ENCODE measurements at regions not wholly inside any gene's neighbourhood (a gene's known extent, or its start where the extent isn't known, plus 50 kb on each side); places are given as distances from the start of the nearest gene placed in this dataset.

DNA sequence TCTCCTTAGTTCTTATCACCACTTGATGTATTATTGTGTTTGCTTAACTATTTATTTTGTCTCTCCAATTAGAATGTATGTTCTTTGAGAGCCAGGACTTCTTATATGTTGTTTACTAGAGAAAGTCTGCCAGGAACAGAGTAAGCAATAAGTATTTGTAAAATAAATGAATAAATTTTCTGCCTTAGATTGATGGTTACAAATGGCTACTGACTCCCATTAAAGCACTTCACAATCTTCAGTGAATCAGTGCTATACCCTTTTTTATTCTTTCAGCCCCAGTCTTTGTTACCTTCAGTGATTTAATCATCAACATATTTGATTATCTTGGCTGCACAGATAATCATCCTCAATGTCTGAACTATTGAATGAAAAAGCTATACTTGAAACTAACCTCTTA, 197.1 kb upstream of the TMEM196 start:
- Histone ChIP-seq H3K36me3 (no peaks in the 10 kb centered on the region), H3K4me1 (no peaks in the 10 kb centered on the region), H3K9me3 (no peaks in the 10 kb centered on the region), H3K27me3 (no peaks in the 10 kb centered on the region), H3K9ac (ENCODE audit: low read depth in 2 of 2, low read length in 2 of 2) (no peak overlapping the region), H3K4me3 (no peak overlapping the region), H3K27ac (no peak overlapping the region)
- no peak for DNase-seq
- TF ChIP-seq, protein P1, sequence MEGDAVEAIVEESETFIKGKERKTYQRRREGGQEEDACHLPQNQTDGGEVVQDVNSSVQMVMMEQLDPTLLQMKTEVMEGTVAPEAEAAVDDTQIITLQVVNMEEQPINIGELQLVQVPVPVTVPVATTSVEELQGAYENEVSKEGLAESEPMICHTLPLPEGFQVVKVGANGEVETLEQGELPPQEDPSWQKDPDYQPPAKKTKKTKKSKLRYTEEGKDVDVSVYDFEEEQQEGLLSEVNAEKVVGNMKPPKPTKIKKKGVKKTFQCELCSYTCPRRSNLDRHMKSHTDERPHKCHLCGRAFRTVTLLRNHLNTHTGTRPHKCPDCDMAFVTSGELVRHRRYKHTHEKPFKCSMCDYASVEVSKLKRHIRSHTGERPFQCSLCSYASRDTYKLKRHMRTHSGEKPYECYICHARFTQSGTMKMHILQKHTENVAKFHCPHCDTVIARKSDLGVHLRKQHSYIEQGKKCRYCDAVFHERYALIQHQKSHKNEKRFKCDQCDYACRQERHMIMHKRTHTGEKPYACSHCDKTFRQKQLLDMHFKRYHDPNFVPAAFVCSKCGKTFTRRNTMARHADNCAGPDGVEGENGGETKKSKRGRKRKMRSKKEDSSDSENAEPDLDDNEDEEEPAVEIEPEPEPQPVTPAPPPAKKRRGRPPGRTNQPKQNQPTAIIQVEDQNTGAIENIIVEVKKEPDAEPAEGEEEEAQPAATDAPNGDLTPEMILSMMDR (IDR thresholded peaks at IDR 0.05): no peak
- intact Hi-C loops (cut with DNase I): no loop called here

DNA sequence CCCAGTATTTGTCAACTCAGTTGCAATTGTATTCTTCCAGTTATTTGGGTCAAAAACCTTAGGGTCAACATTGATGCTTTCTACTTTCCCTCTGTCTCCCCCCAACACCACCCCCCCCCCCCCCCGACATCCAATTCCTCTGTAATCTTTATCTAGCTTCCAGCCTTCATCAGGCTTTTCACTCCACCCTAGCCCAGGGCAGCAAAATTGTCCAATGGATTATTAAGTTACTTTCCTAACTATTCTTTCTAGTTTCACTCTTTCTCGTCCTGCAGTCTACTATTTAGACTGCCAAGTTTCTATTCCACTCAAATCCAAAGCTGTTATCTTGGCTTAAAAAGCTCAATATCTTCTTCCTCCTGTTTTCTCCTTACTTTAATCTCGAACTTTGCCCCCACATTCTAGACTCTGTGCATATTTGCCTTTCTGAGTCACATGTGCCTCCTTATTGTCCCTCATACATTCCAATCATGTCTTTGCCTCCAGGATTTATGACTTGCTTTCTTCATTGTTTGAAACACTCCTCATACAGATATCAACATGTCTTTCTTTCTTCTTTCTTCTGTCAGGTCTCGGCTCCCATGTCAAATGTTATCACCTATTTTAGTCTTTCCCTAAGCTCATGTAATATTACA, 196.6 kb upstream of the TMEM196 start:
- no peaks in the 10 kb centered on the region for H3K9me3 ChIP-seq
- DNase-seq: peak; percentile 29
- intact Hi-C loops (cut with DNase I): no loop called here
- no peaks in the 10 kb centered on the region for H3K36me3 ChIP-seq
- H3K27me3 ChIP-seq: no peaks in the 10 kb centered on the region
- no peak overlapping the region for H3K9ac ChIP-seq (ENCODE audit: low read depth in 2 of 2, low read length in 2 of 2)
- H3K27ac ChIP-seq: peak overlapping the region; percentile 29
- TF ChIP-seq, protein P1 (IDR thresholded peaks at IDR 0.05): no peak
- no peaks in the 10 kb centered on the region for H3K4me1 ChIP-seq
- no peak overlapping the region for H3K4me3 ChIP-seq

DNA sequence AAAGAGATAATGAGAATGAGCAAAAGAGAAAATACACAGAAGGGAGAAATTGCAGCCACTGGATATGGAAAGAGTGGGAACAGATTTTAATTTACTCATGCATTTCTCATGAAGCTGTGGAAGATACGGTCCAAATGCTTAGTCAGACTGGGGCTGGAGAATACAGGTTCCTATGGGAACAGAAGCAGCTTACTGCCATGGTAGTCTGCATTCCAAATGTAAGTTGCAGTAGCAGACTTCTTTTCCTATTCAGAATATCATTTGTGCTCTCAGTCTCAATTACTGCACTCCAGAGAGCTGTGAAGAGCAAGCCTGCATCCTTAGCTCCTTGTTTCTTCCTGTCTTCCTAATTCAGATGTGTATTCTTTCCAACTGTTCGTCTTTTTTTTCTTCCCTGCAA, 190.8 kb upstream of the TMEM196 start:
- Histone ChIP-seq H3K4me3 (no peak overlapping the region), H3K4me1 (no peaks in the 10 kb centered on the region), H3K36me3 (no peaks in the 10 kb centered on the region), H3K27ac (no peak overlapping the region), H3K27me3 (no peaks in the 10 kb centered on the region), H3K9ac (ENCODE audit: low read depth in 2 of 2, low read length in 2 of 2) (no peak overlapping the region), H3K9me3 (no peaks in the 10 kb centered on the region)
- intact Hi-C loops (cut with DNase I): no loop called here
- no peak for DNase-seq
- TF ChIP-seq, protein P1 (IDR thresholded peaks at IDR 0.05): no peak

DNA sequence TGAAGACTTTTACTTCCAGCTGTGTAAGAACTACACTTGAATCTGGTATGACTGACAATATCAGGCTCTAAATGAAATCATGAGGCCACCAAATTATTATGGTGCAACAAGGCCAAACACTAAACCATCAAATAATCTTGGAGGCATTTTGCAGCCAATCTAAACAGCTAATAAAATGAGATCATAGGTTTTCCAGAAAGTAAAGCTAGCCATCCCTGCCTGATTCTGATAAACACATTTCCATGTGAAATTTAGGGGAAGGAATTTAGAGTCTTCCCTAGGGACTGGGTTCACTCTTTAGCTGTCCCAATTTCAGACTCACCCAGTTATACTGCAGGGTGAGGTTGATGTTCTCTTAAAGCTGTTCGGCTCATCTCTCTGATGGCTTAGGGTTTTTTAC, 190.3 kb upstream of the TMEM196 start:
- no peaks in the 10 kb centered on the region for H3K4me1 ChIP-seq
- no peak overlapping the region for H3K4me3 ChIP-seq
- H3K27ac ChIP-seq: no peak overlapping the region
- no peaks in the 10 kb centered on the region for H3K9me3 ChIP-seq
- DNase-seq: no peak
- intact Hi-C loops (cut with DNase I): no loop called here
- H3K9ac ChIP-seq (ENCODE audit: low read depth in 2 of 2, low read length in 2 of 2): no peak overlapping the region
- H3K27me3 ChIP-seq: no peaks in the 10 kb centered on the region
- TF ChIP-seq, protein P1 (IDR thresholded peaks at IDR 0.05): no peak
- H3K36me3 ChIP-seq: no peaks in the 10 kb centered on the region

DNA sequence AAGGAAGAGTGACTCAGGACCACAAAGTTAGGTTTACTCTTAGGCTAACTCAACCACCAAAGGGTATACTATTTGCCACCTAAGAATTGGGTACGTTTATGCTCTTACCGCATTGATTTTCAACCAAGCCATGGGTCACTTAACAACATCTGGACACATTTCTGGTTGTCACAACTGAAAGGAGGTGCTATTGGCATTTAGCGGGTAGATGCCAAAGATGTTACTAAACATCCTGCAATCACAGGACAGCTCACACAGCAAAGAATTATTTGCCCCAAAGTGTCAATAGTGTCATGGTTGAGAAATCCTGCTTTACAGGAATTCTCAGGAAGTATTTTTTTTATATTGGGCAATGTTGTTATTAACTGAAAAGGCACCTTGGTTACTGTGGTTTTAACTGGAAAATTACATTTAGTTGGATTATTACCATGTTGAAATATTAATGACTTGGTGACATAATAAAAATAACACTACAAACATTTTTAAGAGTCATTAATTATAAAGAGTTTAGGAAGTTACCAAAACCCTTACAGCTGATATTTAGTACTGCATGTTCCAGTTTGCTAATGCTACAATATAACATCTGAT, 185.0 kb upstream of the TMEM196 start:
- no peak overlapping the region for H3K9ac ChIP-seq (ENCODE audit: low read depth in 2 of 2, low read length in 2 of 2)
- H3K36me3 ChIP-seq: no peaks in the 10 kb centered on the region
- TF ChIP-seq, protein P1 (IDR thresholded peaks at IDR 0.05): no peak
- no peak for DNase-seq
- no peak overlapping the region for H3K27ac ChIP-seq
- H3K4me1 ChIP-seq: no peaks in the 10 kb centered on the region
- H3K9me3 ChIP-seq: no peaks in the 10 kb centered on the region
- intact Hi-C loops (cut with DNase I): no loop called here
- H3K27me3 ChIP-seq: no peaks in the 10 kb centered on the region
- no peak overlapping the region for H3K4me3 ChIP-seq
